ENCODE measurements at regions not wholly inside any gene's neighbourhood (a gene's known extent, or its start where the extent isn't known, plus 50 kb on each side); places are given as distances from the start of the nearest gene placed in this dataset.

GRCh38 chr17:13694934-13695333 is 93.2 kb upstream of the HS3ST3A1 start:
- Mint-ChIP-seq H3K27me3 (peaks cover 7 to 29% of the 10 kb centered on the region in 2 donors), H3K9me3 (peaks cover 0 to 9% (median 6%) of the 10 kb centered on the region in 5 donors), H3K4me1 (no peaks in the 10 kb centered on the region), H3K27ac (no peak overlapping the region), H3K36me3 (peaks cover 0 to 11% (median 0%) of the 10 kb centered on the region in 3 donors), H3K4me3 (no peak overlapping the region)
- Histone ChIP-seq H3K4me1 (ENCODE audit: insufficient read depth, low read length) (no peaks in the 10 kb centered on the region), H3K27ac (ENCODE audit: low read depth, low read length) (no peak overlapping the region), H3K4me3 (ENCODE audit: low read length) (no peak overlapping the region), H3K36me3 (ENCODE audit: insufficient read depth, low read length) (no peaks in the 10 kb centered on the region), H3K9me3 (ENCODE audit: low read length) (no peaks in the 10 kb centered on the region), H3K27me3 (ENCODE audit: insufficient read depth, low read length, poor library complexity, severe bottlenecking) (no peaks in the 10 kb centered on the region)
- DNase-seq, result no peak
- CTCF ChIA-PET, result no interaction called here
- POLR2A ChIA-PET, result interaction anchor here (0.6 kb wide), 1 partner anchor 607 kb away, joined by 4 read pairs; no protein-coding TSS in a partner anchor

GRCh38 chr17:13698832-13699231 is 97.1 kb upstream of the HS3ST3A1 start:
- Mint-ChIP-seq H3K9me3 (peaks cover 0 to 8% (median 6%) of the 10 kb centered on the region in 5 donors), H3K27me3 (peaks cover 7 to 36% of the 10 kb centered on the region in 2 donors)
- CTCF ChIA-PET, result no interaction called here

DNA sequence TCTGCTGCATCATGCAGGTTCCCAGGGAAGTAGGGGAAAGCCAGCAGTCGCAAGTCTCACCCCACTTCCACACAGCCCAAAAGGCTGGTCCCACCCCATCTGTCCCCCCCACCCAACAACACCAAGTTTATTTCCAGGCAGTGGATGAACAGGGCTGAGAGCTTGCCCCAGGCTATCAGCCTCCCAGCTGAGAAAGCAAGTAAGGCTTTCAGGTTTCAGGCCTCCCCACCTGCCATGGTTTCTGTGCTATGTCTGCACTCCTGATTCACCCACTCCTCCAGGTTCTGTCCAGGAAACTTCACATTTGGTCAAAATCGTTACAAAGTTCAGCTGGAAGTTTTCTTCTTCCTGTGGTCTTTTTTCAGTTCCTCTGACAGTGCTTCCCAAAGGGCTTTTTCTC is 97.5 kb upstream of the HS3ST3A1 start:
- ChIA-PET POLR2A (no interaction called here), CTCF (no interaction called here)
- DNase-seq, result no peak

More at GRCh38 chr17:13698832-13699231, 97.1 kb upstream of the HS3ST3A1 start:
- POLR2A ChIA-PET, result no interaction called here
- Histone ChIP-seq H3K27me3 (ENCODE audit: insufficient read depth, low read length, poor library complexity, severe bottlenecking) (no peaks in the 10 kb centered on the region), H3K4me1 (ENCODE audit: insufficient read depth, low read length) (no peaks in the 10 kb centered on the region), H3K36me3 (ENCODE audit: insufficient read depth, low read length) (no peaks in the 10 kb centered on the region), H3K4me3 (ENCODE audit: low read length) (no peak overlapping the region), H3K27ac (ENCODE audit: low read depth, low read length) (no peak overlapping the region), H3K9me3 (ENCODE audit: low read length) (no peaks in the 10 kb centered on the region)
- peaks cover 0 to 11% (median 0%) of the 10 kb centered on the region in 3 donors for H3K36me3 Mint-ChIP-seq
- H3K4me1 Mint-ChIP-seq, result peaks cover 0 to 3% (median 0%) of the 10 kb centered on the region in 3 donors
- H3K4me3 Mint-ChIP-seq, result no peak overlapping the region
- DNase-seq, result no peak
- H3K27ac Mint-ChIP-seq, result no peak overlapping the region

DNA sequence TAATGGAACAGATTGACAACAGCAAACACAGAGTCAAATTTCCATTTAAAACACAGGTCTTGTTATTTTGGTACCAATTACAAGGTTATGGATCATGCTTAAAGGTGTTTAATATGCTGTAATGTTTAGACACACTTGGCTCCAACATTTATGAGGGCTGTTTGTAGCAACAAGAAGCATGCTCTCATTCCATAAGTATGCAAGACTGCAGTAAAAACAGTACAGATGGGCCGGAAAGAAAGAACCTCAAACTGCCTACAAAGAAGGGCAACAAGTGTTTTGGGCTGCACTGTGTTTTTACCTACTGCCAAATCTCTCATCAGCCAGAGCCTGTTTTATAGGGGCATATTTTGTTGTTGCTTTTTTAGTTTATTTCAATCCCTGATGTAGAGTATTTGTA is 100.5 kb upstream of the HS3ST3A1 start:
- H3K27ac ChIP-seq (ENCODE audit: low read depth, low read length), result no peak overlapping the region
- no peaks in the 10 kb centered on the region for H3K36me3 ChIP-seq (ENCODE audit: insufficient read depth, low read length)
- Mint-ChIP-seq H3K27ac (no peak overlapping the region), H3K36me3 (peaks cover 0 to 11% (median 0%) of the 10 kb centered on the region in 3 donors), H3K27me3 (peaks cover 6 to 38% of the 10 kb centered on the region in 2 donors), H3K4me3 (no peak overlapping the region), H3K4me1 (peaks cover 0 to 3% (median 0%) of the 10 kb centered on the region in 3 donors), H3K9me3 (peaks cover 0 to 8% (median 3%) of the 10 kb centered on the region in 5 donors)
- H3K27me3 ChIP-seq (ENCODE audit: insufficient read depth, low read length, poor library complexity, severe bottlenecking), result no peaks in the 10 kb centered on the region
- POLR2A ChIA-PET, result no interaction called here
- no peak for DNase-seq
- H3K4me1 ChIP-seq (ENCODE audit: insufficient read depth, low read length), result no peaks in the 10 kb centered on the region
- no peak overlapping the region for H3K4me3 ChIP-seq (ENCODE audit: low read length)
- CTCF ChIA-PET, result no interaction called here
- H3K9me3 ChIP-seq (ENCODE audit: low read length), result no peaks in the 10 kb centered on the region

More for the DNA sequence above, 97.5 kb upstream of the HS3ST3A1 start:
- no peak overlapping the region for H3K4me3 Mint-ChIP-seq
- Histone ChIP-seq H3K9me3 (ENCODE audit: low read length) (no peaks in the 10 kb centered on the region), H3K36me3 (ENCODE audit: insufficient read depth, low read length) (no peaks in the 10 kb centered on the region), H3K27ac (ENCODE audit: low read depth, low read length) (no peak overlapping the region), H3K27me3 (ENCODE audit: insufficient read depth, low read length, poor library complexity, severe bottlenecking) (no peaks in the 10 kb centered on the region), H3K4me3 (ENCODE audit: low read length) (no peak overlapping the region), H3K4me1 (ENCODE audit: insufficient read depth, low read length) (no peaks in the 10 kb centered on the region)
- no peak overlapping the region for H3K27ac Mint-ChIP-seq
- peaks cover 0 to 11% (median 0%) of the 10 kb centered on the region in 3 donors for H3K36me3 Mint-ChIP-seq
- peaks cover 0 to 3% (median 0%) of the 10 kb centered on the region in 3 donors for H3K4me1 Mint-ChIP-seq
- peaks cover 0 to 8% (median 6%) of the 10 kb centered on the region in 5 donors for H3K9me3 Mint-ChIP-seq
- H3K27me3 Mint-ChIP-seq, result peaks cover 7 to 37% of the 10 kb centered on the region in 2 donors

DNA sequence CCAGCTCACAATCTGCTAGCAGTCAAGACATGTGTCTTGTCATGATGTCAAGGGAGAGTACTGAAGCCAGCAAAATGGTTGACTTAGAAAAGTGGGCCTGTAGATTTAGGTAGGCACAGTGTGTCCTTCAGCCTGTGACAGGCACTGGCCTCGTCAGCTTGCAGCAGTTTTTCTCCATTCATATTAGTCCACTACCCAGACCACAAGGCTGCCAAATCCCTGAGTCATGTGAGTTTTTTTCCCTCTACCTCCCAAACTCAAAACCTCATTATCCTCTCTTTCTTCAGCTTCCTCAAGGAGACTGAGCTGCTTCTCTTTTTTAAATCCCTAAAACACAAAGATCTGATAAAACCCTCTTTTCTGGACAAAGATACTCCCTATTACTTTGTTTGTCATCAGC is 102.6 kb upstream of the HS3ST3A1 start:
- POLR2A ChIA-PET, result no interaction called here
- Histone ChIP-seq H3K27ac (ENCODE audit: low read depth, low read length) (no peak overlapping the region), H3K27me3 (ENCODE audit: insufficient read depth, low read length, poor library complexity, severe bottlenecking) (no peaks in the 10 kb centered on the region), H3K4me1 (ENCODE audit: insufficient read depth, low read length) (no peaks in the 10 kb centered on the region), H3K9me3 (ENCODE audit: low read length) (no peaks in the 10 kb centered on the region), H3K4me3 (ENCODE audit: low read length) (no peak overlapping the region), H3K36me3 (ENCODE audit: insufficient read depth, low read length) (no peaks in the 10 kb centered on the region)
- no peak overlapping the region for H3K27ac Mint-ChIP-seq
- H3K4me3 Mint-ChIP-seq, result no peak overlapping the region
- H3K36me3 Mint-ChIP-seq, result no peaks in the 10 kb centered on the region
- H3K27me3 Mint-ChIP-seq, result peaks cover 4 to 23% of the 10 kb centered on the region in 2 donors
- H3K9me3 Mint-ChIP-seq, result peaks cover 0 to 3% (median 0%) of the 10 kb centered on the region in 5 donors
- no peak for DNase-seq
- peaks cover 0 to 3% (median 0%) of the 10 kb centered on the region in 3 donors for H3K4me1 Mint-ChIP-seq
- CTCF ChIA-PET, result no interaction called here

DNA sequence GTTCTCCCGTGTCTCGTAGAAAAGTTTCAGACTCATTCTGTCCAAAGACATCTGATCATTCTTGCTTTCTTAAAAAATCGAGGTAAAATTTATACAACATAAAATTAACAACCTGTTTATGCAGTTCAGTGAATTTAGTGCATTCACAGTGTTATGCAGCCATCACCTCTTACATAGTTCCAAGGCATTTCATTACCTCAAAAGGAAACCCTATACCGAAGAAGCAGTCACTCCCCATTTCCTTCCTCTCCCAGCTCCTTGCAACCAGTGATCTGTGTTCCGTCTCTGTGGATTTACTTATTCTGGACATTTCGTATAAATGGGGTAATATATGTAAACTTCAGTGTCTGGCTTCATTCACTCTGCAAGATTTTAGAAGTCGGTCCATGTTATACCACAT is 103.5 kb upstream of the HS3ST3A1 start:
- Mint-ChIP-seq H3K4me3 (no peak overlapping the region), H3K27me3 (peaks cover 2 to 19% of the 10 kb centered on the region in 2 donors), H3K36me3 (no peaks in the 10 kb centered on the region), H3K4me1 (peaks cover 0 to 3% (median 0%) of the 10 kb centered on the region in 3 donors), H3K9me3 (no peaks in the 10 kb centered on the region), H3K27ac (peak overlapping the region in 1 of 8 donors; percentile 18)
- H3K36me3 ChIP-seq (ENCODE audit: insufficient read depth, low read length), result no peaks in the 10 kb centered on the region
- H3K4me3 ChIP-seq (ENCODE audit: low read length), result no peak overlapping the region
- H3K27me3 ChIP-seq (ENCODE audit: insufficient read depth, low read length, poor library complexity, severe bottlenecking), result no peaks in the 10 kb centered on the region
- no peaks in the 10 kb centered on the region for H3K9me3 ChIP-seq (ENCODE audit: low read length)
- ChIA-PET POLR2A (no interaction called here), CTCF (no interaction called here)
- H3K27ac ChIP-seq (ENCODE audit: low read depth, low read length), result no peak overlapping the region
- H3K4me1 ChIP-seq (ENCODE audit: insufficient read depth, low read length), result no peaks in the 10 kb centered on the region
- DNase-seq, result no peak

GRCh38 chr17:13721705-13722104 is 120.0 kb upstream of the HS3ST3A1 start:
- H3K27me3 Mint-ChIP-seq, result peaks cover 5 to 6% of the 10 kb centered on the region in 2 donors
- no peaks in the 10 kb centered on the region for H3K27me3 ChIP-seq (ENCODE audit: insufficient read depth, low read length, poor library complexity, severe bottlenecking)
- no peaks in the 10 kb centered on the region for H3K9me3 ChIP-seq (ENCODE audit: low read length)
- H3K36me3 Mint-ChIP-seq, result no peaks in the 10 kb centered on the region
- no peak for DNase-seq
- H3K4me3 Mint-ChIP-seq, result no peak overlapping the region
- H3K9me3 Mint-ChIP-seq, result no peaks in the 10 kb centered on the region
- H3K4me1 Mint-ChIP-seq, result no peaks in the 10 kb centered on the region
- H3K4me3 ChIP-seq (ENCODE audit: low read length), result no peak overlapping the region
- POLR2A ChIA-PET, result no interaction called here
- H3K4me1 ChIP-seq (ENCODE audit: insufficient read depth, low read length), result no peaks in the 10 kb centered on the region
- no peaks in the 10 kb centered on the region for H3K36me3 ChIP-seq (ENCODE audit: insufficient read depth, low read length)
- CTCF ChIA-PET, result no interaction called here
- no peak overlapping the region for H3K27ac Mint-ChIP-seq
- no peak overlapping the region for H3K27ac ChIP-seq (ENCODE audit: low read depth, low read length)

DNA sequence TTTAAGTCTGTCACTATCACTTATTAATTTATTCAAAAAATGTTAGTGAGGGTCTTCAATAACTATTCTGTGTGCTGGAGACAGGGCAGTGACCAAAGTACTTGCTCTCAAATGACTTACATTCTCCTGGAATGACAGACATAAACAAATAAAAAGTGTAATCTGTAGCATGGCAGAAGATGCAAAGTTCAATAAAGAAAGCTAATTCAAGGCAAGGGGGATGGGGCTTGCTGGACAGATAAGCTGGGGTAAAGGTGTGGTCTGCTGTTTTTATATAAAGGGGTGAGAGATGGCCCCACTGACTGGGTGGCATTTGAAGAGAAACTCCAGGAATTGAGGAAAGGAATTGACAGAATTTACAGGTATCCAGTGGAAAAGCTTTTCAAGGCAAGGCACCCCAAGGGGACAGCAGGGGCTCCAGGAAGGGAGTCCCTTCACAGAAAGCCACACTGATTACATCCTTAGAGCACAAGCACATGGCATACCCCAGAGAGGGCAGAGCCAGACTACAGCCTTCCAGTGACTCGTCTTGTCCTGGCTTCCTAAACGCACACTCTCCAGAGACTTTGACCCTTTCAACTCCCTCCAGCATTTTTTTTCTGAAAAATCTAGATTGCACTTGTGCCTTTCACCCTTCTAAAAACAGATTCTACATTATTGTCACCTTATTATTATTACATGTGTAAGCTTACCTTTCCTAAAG is 123.7 kb upstream of the HS3ST3A1 start:
- peak overlapping the region in 1 of 8 donors; percentile 71 for H3K27ac Mint-ChIP-seq
- Histone ChIP-seq H3K36me3 (ENCODE audit: insufficient read depth, low read length) (no peaks in the 10 kb centered on the region), H3K4me3 (ENCODE audit: low read length) (no peak overlapping the region), H3K9me3 (ENCODE audit: low read length) (no peaks in the 10 kb centered on the region), H3K27me3 (ENCODE audit: insufficient read depth, low read length, poor library complexity, severe bottlenecking) (no peaks in the 10 kb centered on the region), H3K4me1 (ENCODE audit: insufficient read depth, low read length) (no peaks in the 10 kb centered on the region), H3K27ac (ENCODE audit: low read depth, low read length) (no peak overlapping the region)
- peaks cover 0 to 1% (median 0%) of the 10 kb centered on the region in 5 donors for H3K9me3 Mint-ChIP-seq
- no peaks in the 10 kb centered on the region for H3K36me3 Mint-ChIP-seq
- no peaks in the 10 kb centered on the region for H3K4me1 Mint-ChIP-seq
- H3K4me3 Mint-ChIP-seq, result no peak overlapping the region
- ChIA-PET POLR2A (no interaction called here), CTCF (no interaction called here)
- H3K27me3 Mint-ChIP-seq, result peaks cover 5 to 6% of the 10 kb centered on the region in 2 donors
- DNase-seq, result no peak
